SU-DHL-6 (cell line): ENCODE measurements at regions not wholly inside any gene's neighbourhood (a gene's known extent, or its start where the extent isn't known, plus 50 kb on each side); places are given as distances from the start of the nearest gene placed in this dataset.

ENCODE experiments used
- H2AFZ ChIP-seq: fragments of 200-600 bp; sonication (generic); 2 replicates; pipeline ENCODE4 v1.6.1; 2014; ENCODE audit warnings: low read depth, mild to moderate bottlenecking, moderate library complexity, mixed read lengths, antibody characterized with exemption, low read length; ENCODE audit not compliant: severe bottlenecking
- H3F3A ChIP-seq: fragments of 200-600 bp; shearing (Covaris generic); 2 replicates; pipeline ENCODE4 v1.6.0; 2016; ENCODE audit warnings: antibody characterized with exemption, mild to moderate bottlenecking; ENCODE audit not compliant: insufficient read depth
- H3K27ac ChIP-seq: fragments of 200-600 bp; sonication (generic); 2 replicates; pipeline ENCODE4 v1.5.1; 2016; ENCODE audit warnings: low read depth, mild to moderate bottlenecking, low read length, moderate library complexity, mixed read lengths
- H3K27me3 ChIP-seq: fragments of 200-600 bp; sonication (generic), shearing (Covaris generic); 2 replicates; pipeline ENCODE4 v1.6.0; 2014; ENCODE audit warnings: mild to moderate bottlenecking, low read length
- H3K36me3 ChIP-seq: fragments of 200-600 bp; sonication (generic); 2 replicates; pipeline ENCODE4 v1.6.1; 2014; ENCODE audit warnings: mild to moderate bottlenecking, low read length, mixed read lengths
- H3K4me2 ChIP-seq: fragments of 300-600, 200-600 bp; shearing (Covaris generic), sonication (generic); 2 replicates; pipeline ENCODE4 v1.6.0; 2014; ENCODE audit warnings: low read length, low read depth, mild to moderate bottlenecking; ENCODE audit not compliant: poor library complexity, severe bottlenecking
- H3K4me3 ChIP-seq: fragments of 200-600 bp; sonication (generic); 2 replicates; pipeline ENCODE4 v1.5.1; 2014; ENCODE audit warnings: antibody characterized with exemption, low read length, mild to moderate bottlenecking, mixed read lengths; ENCODE audit not compliant: insufficient read depth, poor library complexity, severe bottlenecking
- H3K79me2 ChIP-seq: fragments of 200-600 bp; sonication (generic); 2 replicates; pipeline ENCODE4 v1.6.1; 2014; ENCODE audit warnings: mild to moderate bottlenecking, low read length, moderate library complexity; ENCODE audit not compliant: insufficient read depth
- H3K9ac ChIP-seq: fragments of 200-600 bp; sonication (generic); 2 replicates; pipeline ENCODE4 v1.7.0; 2014; ENCODE audit warnings: mild to moderate bottlenecking, low read length
- H3K9me2 ChIP-seq: fragments of 200-600 bp; sonication (generic); replicated peaks from 2 replicates; pipeline ENCODE4 v1.6.1; 2014; ENCODE audit warnings: low read length; ENCODE audit not compliant: insufficient read depth
- H3K9me3 ChIP-seq: fragments of 200-600 bp; sonication (generic); 2 replicates; pipeline ENCODE4 v1.6.1; 2014; ENCODE audit warnings: low read length, mixed read lengths; ENCODE audit not compliant: insufficient read depth
- H4K20me1 ChIP-seq: fragments of 200-600 bp; sonication (generic); 2 replicates; pipeline ENCODE4 v1.6.1; 2014; ENCODE audit warnings: low read depth, mild to moderate bottlenecking, antibody characterized with exemption, low read length, moderate library complexity, mixed read lengths
- CTCF ChIP-seq: fragments of 200-600 bp; sonication (generic); IDR thresholded peaks from one replicate; pipeline ENCODE4 v1.5.1; 2017; ENCODE audit warnings: antibody characterized with exemption, mild to moderate bottlenecking, low read length, moderate library complexity; ENCODE audit not compliant: insufficient read depth, poor library complexity, severe bottlenecking
- EZH2phosphoT487 ChIP-seq: fragments of 200-600 bp; sonication (generic), shearing (Covaris generic); conservative IDR thresholded peaks from 2 replicates; pipeline ENCODE4 v1.6.1; 2018; ENCODE audit warnings: mild to moderate bottlenecking, antibody characterized with exemption, low read length, moderate library complexity, mixed read lengths

GRCh38 chr5:38060354-38060753, 198.0 kb upstream of the EGFLAM start:
- no peak overlapping the region for H3K9ac ChIP-seq
- no peaks in the 10 kb centered on the region for H3K27me3 ChIP-seq
- H3K36me3 ChIP-seq = no peaks in the 10 kb centered on the region
- no peak overlapping the region for H3K4me3 ChIP-seq
- H2AFZ ChIP-seq = no peak overlapping the region
- H3K79me2 ChIP-seq = no peaks in the 10 kb centered on the region
- H3K9me2 ChIP-seq = no peaks in the 10 kb centered on the region
- H4K20me1 ChIP-seq = no peaks in the 10 kb centered on the region
- no peak overlapping the region for H3K4me2 ChIP-seq
- H3F3A ChIP-seq = no peaks in the 10 kb centered on the region
- no peak for TF ChIP-seq CTCF
- TF ChIP-seq EZH2phosphoT487 = no peak
- no peaks in the 10 kb centered on the region for H3K9me3 ChIP-seq
- no peak overlapping the region for H3K27ac ChIP-seq

GRCh38 chr5:38059876-38060275, 198.5 kb upstream of the EGFLAM start:
- Histone ChIP-seq H3K27me3 (no peaks in the 10 kb centered on the region), H3F3A (no peaks in the 10 kb centered on the region), H2AFZ (no peak overlapping the region), H3K9ac (no peak overlapping the region), H3K36me3 (no peaks in the 10 kb centered on the region), H3K9me3 (no peaks in the 10 kb centered on the region), H3K27ac (no peak overlapping the region), H3K9me2 (no peaks in the 10 kb centered on the region), H3K4me3 (no peak overlapping the region), H4K20me1 (no peaks in the 10 kb centered on the region), H3K4me2 (no peak overlapping the region), H3K79me2 (no peaks in the 10 kb centered on the region)
- TF ChIP-seq CTCF (no peak), EZH2phosphoT487 (no peak)

GRCh38 chr5:38051711-38052511, 206.4 kb upstream of the EGFLAM start:
- Histone ChIP-seq H3K9me3 (no peaks in the 10 kb centered on the region), H3K4me3 (no peak overlapping the region), H3K9ac (no peak overlapping the region), H2AFZ (no peak overlapping the region), H3K27ac (no peak overlapping the region), H3K4me2 (no peak overlapping the region), H3K9me2 (no peaks in the 10 kb centered on the region), H3K36me3 (no peaks in the 10 kb centered on the region), H3K27me3 (no peaks in the 10 kb centered on the region), H4K20me1 (no peaks in the 10 kb centered on the region), H3F3A (no peaks in the 10 kb centered on the region), H3K79me2 (no peaks in the 10 kb centered on the region)
- TF ChIP-seq CTCF = no peak
- TF ChIP-seq EZH2phosphoT487 = no peak
